Astrocyte of the spinal cord (primary cell): ENCODE measurements at regions not wholly inside any gene's neighbourhood (a gene's known extent, or its start where the extent isn't known, plus 50 kb on each side); places are given as distances from the start of the nearest gene placed in this dataset.

Source experiments
- DNase-seq: peaks from one replicate; pipeline ENCODE4 v3.0.0; 2011; ENCODE audit warnings: low read depth, low spot score
- H3K4me3 ChIP-seq: 2 replicates; pipeline ENCODE4 v1.5.1; 2011; ENCODE audit warnings: low read depth, mild to moderate bottlenecking, low read length, moderate library complexity
- in situ Hi-C: cut with HindIII; loops from 2 replicates; pipeline ENCODE4 v1.10.0; 2017; ENCODE audit warnings: low sequenced_read_pairs
- TF ChIP-seq, protein P1 (sequence below): IDR thresholded peaks from 2 replicates; pipeline ENCODE4 v1.5.1; 2012; ENCODE audit warnings: low read depth, mild to moderate bottlenecking, low read length, inconsistent platforms

DNA sequence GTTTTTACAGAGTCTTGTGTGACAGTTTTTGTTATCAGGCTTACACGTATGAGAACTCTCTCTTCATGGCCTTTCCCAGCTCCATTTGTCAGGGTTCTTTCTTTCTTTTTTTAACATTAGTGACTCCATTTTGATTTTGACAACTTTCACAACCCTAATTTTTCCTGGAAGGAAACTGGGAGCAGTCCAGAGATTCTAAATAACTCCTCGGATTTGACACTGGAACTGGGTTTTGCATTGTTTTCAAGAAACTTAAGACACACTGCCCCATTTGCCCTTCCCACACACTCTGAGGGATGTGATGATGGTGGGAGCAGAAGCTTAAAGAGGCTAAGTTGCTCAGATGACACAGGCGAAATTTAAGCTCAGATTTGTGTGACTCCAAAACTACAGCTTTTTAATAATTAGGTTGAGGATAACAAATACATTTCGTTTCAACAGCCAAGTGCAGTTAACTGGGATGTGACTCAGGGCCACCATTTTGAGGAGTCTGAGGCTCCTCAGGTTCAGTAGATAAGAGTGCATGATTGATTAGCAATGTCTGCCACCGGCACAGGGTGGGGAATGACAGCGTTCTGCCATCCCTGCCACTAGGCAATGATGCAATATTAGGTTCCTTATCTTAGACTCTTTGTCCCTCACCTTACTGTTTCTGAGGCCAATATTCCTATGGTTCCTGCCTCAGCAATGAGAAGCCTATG is 95.1 kb upstream of the ATP1A1 start:
- TF ChIP-seq, protein P1, sequence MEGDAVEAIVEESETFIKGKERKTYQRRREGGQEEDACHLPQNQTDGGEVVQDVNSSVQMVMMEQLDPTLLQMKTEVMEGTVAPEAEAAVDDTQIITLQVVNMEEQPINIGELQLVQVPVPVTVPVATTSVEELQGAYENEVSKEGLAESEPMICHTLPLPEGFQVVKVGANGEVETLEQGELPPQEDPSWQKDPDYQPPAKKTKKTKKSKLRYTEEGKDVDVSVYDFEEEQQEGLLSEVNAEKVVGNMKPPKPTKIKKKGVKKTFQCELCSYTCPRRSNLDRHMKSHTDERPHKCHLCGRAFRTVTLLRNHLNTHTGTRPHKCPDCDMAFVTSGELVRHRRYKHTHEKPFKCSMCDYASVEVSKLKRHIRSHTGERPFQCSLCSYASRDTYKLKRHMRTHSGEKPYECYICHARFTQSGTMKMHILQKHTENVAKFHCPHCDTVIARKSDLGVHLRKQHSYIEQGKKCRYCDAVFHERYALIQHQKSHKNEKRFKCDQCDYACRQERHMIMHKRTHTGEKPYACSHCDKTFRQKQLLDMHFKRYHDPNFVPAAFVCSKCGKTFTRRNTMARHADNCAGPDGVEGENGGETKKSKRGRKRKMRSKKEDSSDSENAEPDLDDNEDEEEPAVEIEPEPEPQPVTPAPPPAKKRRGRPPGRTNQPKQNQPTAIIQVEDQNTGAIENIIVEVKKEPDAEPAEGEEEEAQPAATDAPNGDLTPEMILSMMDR = no peak
- DNase-seq = no peak
- no peak overlapping the region for H3K4me3 ChIP-seq
- in situ Hi-C loops = no loop called here

DNA sequence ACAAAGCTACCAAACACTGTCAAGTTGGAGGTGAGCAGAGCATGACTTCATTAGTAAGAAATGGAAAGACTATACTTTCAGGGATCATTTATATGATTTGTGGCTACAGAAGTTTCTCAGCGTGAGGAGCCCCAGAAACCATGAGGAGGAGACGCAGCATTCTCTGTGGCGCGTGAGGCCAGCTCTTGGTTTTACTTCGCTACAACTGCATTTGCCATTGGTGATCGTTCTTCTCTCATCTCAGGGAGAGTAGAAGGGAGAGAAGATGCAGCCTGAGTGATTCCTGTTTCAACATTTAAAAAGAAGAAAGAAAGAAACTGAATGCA is 94.5 kb upstream of the ATP1A1 start:
- TF ChIP-seq, protein P1 = no peak
- no peak for DNase-seq
- in situ Hi-C loops = no loop called here
- H3K4me3 ChIP-seq = no peak overlapping the region

DNA sequence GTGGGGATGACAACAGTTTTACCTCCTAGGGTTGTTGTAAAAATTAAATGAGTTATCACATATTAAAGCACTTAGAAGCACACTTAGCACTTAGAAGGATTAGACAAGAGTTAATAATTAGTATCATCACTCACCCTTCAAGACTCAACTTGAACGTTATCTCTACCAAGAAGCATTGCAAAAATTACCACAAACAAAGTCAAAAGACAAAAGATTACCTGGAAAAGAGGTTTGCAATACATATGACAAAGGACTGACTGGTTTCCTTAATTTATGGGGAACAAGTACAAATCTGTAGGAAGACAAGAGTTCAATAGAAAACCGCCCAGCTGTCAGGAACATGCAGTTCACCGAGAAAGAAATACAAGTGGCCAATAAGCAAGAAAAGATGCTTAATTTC is 93.3 kb upstream of the ATP1A1 start:
- DNase-seq = no peak
- TF ChIP-seq, protein P1 = no peak
- in situ Hi-C loops = no loop called here
- H3K4me3 ChIP-seq = no peak overlapping the region

DNA sequence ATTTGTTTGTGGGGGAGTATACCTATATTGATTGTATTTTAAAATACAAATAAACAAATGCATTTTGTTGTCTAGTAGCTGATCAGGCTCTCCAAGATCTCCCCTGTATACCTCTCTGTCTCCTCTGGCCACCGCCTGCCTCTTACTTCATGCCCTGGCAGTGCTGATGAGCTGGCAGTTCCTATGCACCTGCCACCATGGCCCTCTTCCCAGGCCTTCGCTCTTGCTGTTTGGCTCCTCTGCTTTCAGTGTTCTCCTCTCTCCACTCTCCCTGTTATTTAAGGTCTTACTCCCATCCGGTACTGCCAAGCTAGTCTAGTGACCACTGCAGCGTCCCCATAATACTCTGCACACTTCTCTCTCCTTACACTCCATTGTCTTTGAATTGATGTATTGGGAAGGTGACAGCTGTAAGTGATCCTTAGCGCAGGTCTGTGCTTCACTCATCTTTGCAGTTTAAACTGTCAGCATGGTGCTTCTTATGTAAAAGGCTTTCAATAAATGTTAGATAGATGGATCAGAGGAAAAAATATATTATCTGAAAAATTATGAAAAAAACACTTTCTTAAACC is 88.1 kb upstream of the ATP1A1 start:
- no peak for DNase-seq
- TF ChIP-seq, protein P1 = no peak
- in situ Hi-C loops = no loop called here
- no peak overlapping the region for H3K4me3 ChIP-seq

DNA sequence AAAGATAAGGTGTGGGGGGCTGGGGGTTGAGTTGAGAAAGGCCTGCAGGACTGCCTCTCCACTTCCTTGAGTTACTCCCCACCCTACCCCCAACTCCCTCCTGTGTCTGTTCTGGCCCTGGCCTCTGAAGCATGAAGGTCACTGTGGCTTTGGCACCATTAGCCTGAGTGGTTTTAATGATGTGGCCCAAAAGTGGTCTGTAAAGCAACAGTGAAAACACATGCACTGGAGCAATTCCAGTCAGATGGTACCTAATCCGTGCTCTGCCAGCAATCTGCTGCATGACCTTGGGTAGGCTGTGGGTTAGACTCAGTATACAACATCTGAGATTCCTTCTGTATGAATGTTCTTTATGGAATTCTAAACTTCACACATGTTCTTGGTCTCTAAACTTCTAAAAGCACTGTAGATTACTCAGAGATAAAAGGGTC is 86.5 kb upstream of the ATP1A1 start:
- DNase-seq = peak; percentile 23
- in situ Hi-C loops = no loop called here
- TF ChIP-seq, protein P1 = no peak
- H3K4me3 ChIP-seq = no peak overlapping the region

DNA sequence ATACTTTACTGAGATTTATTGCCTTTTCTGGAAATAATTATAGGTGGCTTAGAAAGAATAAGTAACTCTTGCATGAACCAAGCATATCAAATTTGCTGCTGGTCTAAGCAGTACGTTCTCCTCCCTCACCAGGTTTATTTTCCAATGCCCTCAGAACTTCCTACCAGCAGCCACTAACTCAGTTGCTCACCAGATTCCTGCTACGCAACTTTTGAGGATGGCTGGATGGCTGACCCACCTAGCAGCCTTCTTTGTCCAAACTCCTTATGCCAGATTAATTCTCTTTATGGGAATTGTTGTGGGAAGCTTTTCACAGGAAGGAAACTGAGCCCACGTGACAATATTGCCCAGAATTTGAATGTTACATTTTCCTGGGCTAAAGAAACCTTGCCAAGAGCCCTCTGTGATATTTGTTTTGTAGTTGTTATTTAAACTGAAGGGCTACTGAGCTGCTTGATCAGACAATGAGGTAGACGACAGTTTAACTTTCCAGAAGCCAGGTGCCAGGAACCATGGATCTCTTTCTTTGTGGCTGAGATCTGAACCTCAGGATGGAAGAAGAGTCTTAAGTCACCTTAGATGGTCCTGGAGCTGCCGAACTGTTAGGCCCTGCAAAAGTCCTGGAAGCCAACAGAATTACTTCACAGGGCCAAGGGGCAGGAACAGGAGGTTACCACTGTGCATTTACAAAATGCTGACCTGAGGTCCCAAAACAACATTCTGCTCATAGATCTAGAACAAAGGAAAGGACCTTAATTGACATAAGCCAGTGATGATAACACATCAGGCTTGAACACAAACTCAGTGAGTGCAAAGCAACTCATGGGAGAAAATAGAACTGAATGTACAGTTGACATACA is 85.5 kb upstream of the ATP1A1 start:
- no peak for DNase-seq

More for the DNA sequence above, 85.5 kb upstream of the ATP1A1 start:
- no peak overlapping the region for H3K4me3 ChIP-seq
- in situ Hi-C loops = no loop called here
- TF ChIP-seq, protein P1 = no peak
